Activated CD4-positive, alpha-beta T cell treated with anti-CD3 and anti-CD28 coated beads for 48 hours (primary cell): ENCODE measurements at regions not wholly inside any gene's neighbourhood (a gene's known extent, or its start where the extent isn't known, plus 50 kb on each side); places are given as distances from the start of the nearest gene placed in this dataset.
"Not testable (repeated sequence)": the region's sequence is repeated elsewhere in the genome, so short reads cannot be mapped to it uniquely, and the experiment has no call there.

Source experiments
- DNase-seq: peaks from one replicate; pipeline ENCODE4 v3.0.0-alpha.2; 2020

- DNase-seq, result not testable (repeated sequence)
These were observed 309.1 kb downstream of the MTX2 start for GRCh38 chr2:176578292-176578691.

GRCh38 chr2:176579608-176580007 is 310.4 kb downstream of the MTX2 start:
- no peak for DNase-seq

- no peak for DNase-seq
These were observed 312.4 kb downstream of the MTX2 start for GRCh38 chr2:176581557-176582165.

- no peak for DNase-seq
These were observed 312.9 kb downstream of the MTX2 start for GRCh38 chr2:176582176-176582575.

- no peak for DNase-seq
These were observed 313.8 kb downstream of the MTX2 start for GRCh38 chr2:176582990-176583481.

- no peak for DNase-seq
These were observed 314.4 kb downstream of the MTX2 start for GRCh38 chr2:176583607-176584006.

- DNase-seq, result no peak
These were observed 315.1 kb downstream of the MTX2 start for GRCh38 chr2:176584333-176584732.

- DNase-seq, result no peak
These were observed 316.0 kb downstream of the MTX2 start for GRCh38 chr2:176585291-176585690.

GRCh38 chr2:176585791-176586190 is 316.5 kb downstream of the MTX2 start:
- DNase-seq, result no peak

- no peak for DNase-seq
These were observed 320.0 kb downstream of the MTX2 start for GRCh38 chr2:176589287-176589686.

GRCh38 chr2:176589825-176590440 is 320.7 kb downstream of the MTX2 start:
- DNase-seq, result no peak

- DNase-seq, result no peak
These were observed 323.0 kb downstream of the MTX2 start for GRCh38 chr2:176592216-176592615.

GRCh38 chr2:176595986-176596385 is 326.7 kb downstream of the MTX2 start:
- DNase-seq, result no peak

GRCh38 chr2:176597916-176598315 is 328.7 kb downstream of the MTX2 start:
- no peak for DNase-seq

- DNase-seq, result no peak
These were observed 329.1 kb downstream of the MTX2 start for GRCh38 chr2:176598351-176598750.

GRCh38 chr2:176599796-176600485 is 330.7 kb downstream of the MTX2 start:
- DNase-seq, result no peak

- DNase-seq, result no peak
These were observed 331.8 kb downstream of the MTX2 start for GRCh38 chr2:176601066-176601465.

GRCh38 chr2:176612036-176612435 is 342.8 kb downstream of the MTX2 start:
- no peak for DNase-seq

- DNase-seq, result no peak
These were observed 343.5 kb downstream of the MTX2 start for GRCh38 chr2:176612736-176613135.

- DNase-seq, result no peak
These were observed 344.2 kb downstream of the MTX2 start for GRCh38 chr2:176613323-176613987.

- no peak for DNase-seq
These were observed 344.8 kb downstream of the MTX2 start for GRCh38 chr2:176614049-176614448.

GRCh38 chr2:176614930-176615329 is 345.7 kb downstream of the MTX2 start:
- DNase-seq, result no peak

- no peak for DNase-seq
These were observed 350.3 kb downstream of the MTX2 start for GRCh38 chr2:176619504-176619903.

- DNase-seq, result no peak
These were observed 352.1 kb downstream of the MTX2 start for GRCh38 chr2:176621350-176621749.
